ENCODE measurements at regions not wholly inside any gene's neighbourhood (a gene's known extent, or its start where the extent isn't known, plus 50 kb on each side); places are given as distances from the start of the nearest gene placed in this dataset.

GRCh38 chr2:129091620-129092019 is 773.0 kb upstream of the HS6ST1 start:
- no peak for DNase-seq (ENCODE audit: low read depth)
- TF ChIP-seq CTCF (IDR thresholded peaks at IDR 0.05; ENCODE audit: insufficient read depth, low read depth, low read length, missing control alignments): no peak
- H3K4me3 ChIP-seq (ENCODE audit: low read length): no peak overlapping the region

- no peak for TF ChIP-seq CTCF (IDR thresholded peaks at IDR 0.05; ENCODE audit: insufficient read depth, low read depth, low read length, missing control alignments)
- DNase-seq (ENCODE audit: low read depth): no peak
- no peak overlapping the region for H3K4me3 ChIP-seq (ENCODE audit: low read length)
These were observed 774.3 kb upstream of the HS6ST1 start for GRCh38 chr2:129092956-129093355.

- no peak for TF ChIP-seq CTCF (IDR thresholded peaks at IDR 0.05; ENCODE audit: insufficient read depth, low read depth, low read length, missing control alignments)
- DNase-seq (ENCODE audit: low read depth): no peak
- no peak overlapping the region for H3K4me3 ChIP-seq (ENCODE audit: low read length)
These were observed 782.5 kb upstream of the HS6ST1 start for GRCh38 chr2:129101186-129101585.

- TF ChIP-seq CTCF (IDR thresholded peaks at IDR 0.05; ENCODE audit: insufficient read depth, low read depth, low read length, missing control alignments): no peak
- H3K4me3 ChIP-seq (ENCODE audit: low read length): no peak overlapping the region
- DNase-seq (ENCODE audit: low read depth): no peak
These were observed 785.5 kb upstream of the HS6ST1 start for GRCh38 chr2:129103936-129104878.

- no peak for TF ChIP-seq CTCF (IDR thresholded peaks at IDR 0.05; ENCODE audit: insufficient read depth, low read depth, low read length, missing control alignments)
- H3K4me3 ChIP-seq (ENCODE audit: low read length): no peak overlapping the region
- DNase-seq (ENCODE audit: low read depth): no peak
These were observed 793.5 kb upstream of the HS6ST1 start for GRCh38 chr2:129112181-129112580.

- H3K4me3 ChIP-seq (ENCODE audit: low read length): no peak overlapping the region
- TF ChIP-seq CTCF (IDR thresholded peaks at IDR 0.05; ENCODE audit: insufficient read depth, low read depth, low read length, missing control alignments): no peak
- DNase-seq (ENCODE audit: low read depth): no peak
These were observed 795.1 kb upstream of the HS6ST1 start for GRCh38 chr2:129113776-129114175.

GRCh38 chr2:129117434-129117833 is 798.8 kb upstream of the HS6ST1 start:
- TF ChIP-seq CTCF (IDR thresholded peaks at IDR 0.05; ENCODE audit: insufficient read depth, low read depth, low read length, missing control alignments): no peak
- no peak for DNase-seq (ENCODE audit: low read depth)
- no peak overlapping the region for H3K4me3 ChIP-seq (ENCODE audit: low read length)

Measured in epithelial cell of esophagus (primary cell).